Upper lobe of left lung (tissue), 6 donors: ENCODE measurements at regions not wholly inside any gene's neighbourhood (a gene's known extent, or its start where the extent isn't known, plus 50 kb on each side); places are given as distances from the start of the nearest gene placed in this dataset.

ENCODE experiments used
- ATAC-seq, 2 donors: fragments of 200-7000 bp; cut with Tn5 transposase; one replicate each; pipeline ENCODE4 v1.9.1; 2022; ENCODE audit warnings: mild to moderate bottlenecking in 2 of 2, moderate library complexity in 2 of 2; ENCODE audit not compliant: low FRiP score in 2 of 2
- DNase-seq, 2 donors: peaks; one replicate each; pipeline ENCODE4 v3.0.0-alpha.2; 2019 to 2020
- H3K27ac ChIP-seq, 4 donors: fragments of 200-600 bp; sonication (generic); one replicate each; pipeline ENCODE4 v1.5.1; 2016 to 2019
- H3K27me3 ChIP-seq, 4 donors: fragments of 200-600 bp; sonication (generic); one replicate each; pipeline ENCODE4 v1.5.1; 2017 to 2019
- H3K36me3 ChIP-seq, 4 donors: fragments of 200-600 bp; sonication (generic); one replicate each; pipeline ENCODE4 v1.5.1; 2016 to 2019
- H3K4me1 ChIP-seq, 4 donors: fragments of 200-600 bp; sonication (generic); one replicate each; pipeline ENCODE4 v1.5.1; 2018 to 2019
- H3K4me3 ChIP-seq, 4 donors: fragments of 200-600 bp; sonication (generic); one replicate each; pipeline ENCODE4 v1.5.1; 2017 to 2019; ENCODE audit warnings: mild to moderate bottlenecking in 2 of 4, moderate library complexity in 1 of 4
- H3K9me3 ChIP-seq, 4 donors: fragments of 200-600 bp; sonication (generic); one replicate each; pipeline ENCODE4 v1.5.1; 2018 to 2019
- EP300 ChIP-seq, 4 donors: sonication (generic); formaldehyde crosslinking; IDR thresholded peaks; one replicate each; pipeline ENCODE4 v1.5.1; 2017; ENCODE audit warnings: antibody characterized with exemption in 4 of 4, control low read depth in 2 of 4
- POLR2A ChIP-seq, 4 donors: fragments of 450-650 bp; IDR thresholded peaks; one replicate each; pipeline ENCODE4 v1.5.1; 2016 to 2017; ENCODE audit warnings: antibody characterized with exemption in 4 of 4, mild to moderate bottlenecking in 2 of 4
- POLR2AphosphoS5 ChIP-seq, 2 donors: sonication (generic); formaldehyde crosslinking; IDR thresholded peaks; one replicate each; pipeline ENCODE4 v1.5.1; 2017; ENCODE audit warnings: antibody characterized with exemption in 2 of 2
- WGBS, 2 donors: methylation state at CpG; one replicate each; pipeline ENCODE4 v1.1.5; 2017 to 2018; 5-methylcytosine and 5-hydroxymethylcytosine counted together
- TF ChIP-seq, protein P1 (sequence below), 6 experiments: fragments of 450-650 bp in 4 of 6; fragments of 200-600 bp in 2 of 6; sonication (generic) in 2 of 6; IDR thresholded peaks; one replicate each; pipeline ENCODE4 v1.5.1; 2016 to 2019; ENCODE audit warnings: antibody characterized with exemption in 6 of 6
- donor health status: DM: no; HTN: no; CAD: no; lungs with moderate emphysema.
- donor health status: DM: no; HTN: yes; CAD: no; lungs with severe emphysema.

- no peaks in the 10 kb centered on the region for H3K4me1 ChIP-seq
- no peaks in the 10 kb centered on the region for H3K36me3 ChIP-seq
- TF ChIP-seq POLR2AphosphoS5 (IDR thresholded peaks at IDR 0.05) (no peak), POLR2A (IDR thresholded peaks at IDR 0.05) (no peak), EP300 (IDR thresholded peaks at IDR 0.05) (no peak)
- TF ChIP-seq, protein P1, sequence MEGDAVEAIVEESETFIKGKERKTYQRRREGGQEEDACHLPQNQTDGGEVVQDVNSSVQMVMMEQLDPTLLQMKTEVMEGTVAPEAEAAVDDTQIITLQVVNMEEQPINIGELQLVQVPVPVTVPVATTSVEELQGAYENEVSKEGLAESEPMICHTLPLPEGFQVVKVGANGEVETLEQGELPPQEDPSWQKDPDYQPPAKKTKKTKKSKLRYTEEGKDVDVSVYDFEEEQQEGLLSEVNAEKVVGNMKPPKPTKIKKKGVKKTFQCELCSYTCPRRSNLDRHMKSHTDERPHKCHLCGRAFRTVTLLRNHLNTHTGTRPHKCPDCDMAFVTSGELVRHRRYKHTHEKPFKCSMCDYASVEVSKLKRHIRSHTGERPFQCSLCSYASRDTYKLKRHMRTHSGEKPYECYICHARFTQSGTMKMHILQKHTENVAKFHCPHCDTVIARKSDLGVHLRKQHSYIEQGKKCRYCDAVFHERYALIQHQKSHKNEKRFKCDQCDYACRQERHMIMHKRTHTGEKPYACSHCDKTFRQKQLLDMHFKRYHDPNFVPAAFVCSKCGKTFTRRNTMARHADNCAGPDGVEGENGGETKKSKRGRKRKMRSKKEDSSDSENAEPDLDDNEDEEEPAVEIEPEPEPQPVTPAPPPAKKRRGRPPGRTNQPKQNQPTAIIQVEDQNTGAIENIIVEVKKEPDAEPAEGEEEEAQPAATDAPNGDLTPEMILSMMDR (IDR thresholded peaks at IDR 0.05), result no peak
- H3K9me3 ChIP-seq, result no peaks in the 10 kb centered on the region
- ATAC-seq, result peak in 1 of 2 donors; percentile 22
- 88 to 91% methylated on average over 1 to 6 of the region's 6 CpGs for WGBS, 2 donors
- no peak for DNase-seq
- H3K27ac ChIP-seq, result no peak overlapping the region
- no peaks in the 10 kb centered on the region for H3K27me3 ChIP-seq
- no peak overlapping the region for H3K4me3 ChIP-seq
Observed at GRCh38 chr13:89541091-89542030, 1806.1 kb upstream of the MIR17HG start.

DNA sequence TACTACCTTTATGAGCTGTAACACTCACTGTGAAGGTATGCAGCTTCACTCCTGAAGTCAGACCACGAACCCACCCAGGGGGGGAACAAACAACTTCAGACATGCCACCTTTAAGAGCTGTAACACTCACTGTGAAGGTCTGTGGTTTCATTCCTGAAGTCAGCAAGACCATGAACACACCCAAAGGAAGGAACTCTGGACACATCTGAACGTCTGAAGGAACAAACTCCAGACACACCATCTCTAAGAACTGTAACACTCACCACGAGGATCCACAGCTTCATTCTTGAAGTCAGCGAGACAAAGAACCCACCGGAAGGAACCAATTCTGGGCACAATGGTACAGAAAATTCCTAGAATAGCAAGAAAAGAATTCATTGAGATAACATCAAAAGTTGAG is 1796.5 kb upstream of the MIR17HG start:
- Histone ChIP-seq H3K9me3 (no peaks in the 10 kb centered on the region), H3K4me3 (no peak overlapping the region), H3K4me1 (no peaks in the 10 kb centered on the region), H3K36me3 (no peaks in the 10 kb centered on the region), H3K27me3 (no peaks in the 10 kb centered on the region), H3K27ac (no peak overlapping the region)
- DNase-seq (no peak), ATAC-seq (no peak)
- 63 to 80% methylated on average over 5 of the region's 5 CpGs for WGBS, 2 donors
- no peak for TF ChIP-seq EP300 (IDR thresholded peaks at IDR 0.05)
- TF ChIP-seq, protein P1 (IDR thresholded peaks at IDR 0.05), result no peak
- no peak for TF ChIP-seq POLR2AphosphoS5 (IDR thresholded peaks at IDR 0.05)
- no peak for TF ChIP-seq POLR2A (IDR thresholded peaks at IDR 0.05)

- ATAC-seq (no peak), DNase-seq (no peak)
- TF ChIP-seq POLR2A (IDR thresholded peaks at IDR 0.05) (no peak), EP300 (IDR thresholded peaks at IDR 0.05) (no peak), POLR2AphosphoS5 (IDR thresholded peaks at IDR 0.05) (no peak)
- TF ChIP-seq, protein P1 (IDR thresholded peaks at IDR 0.05), result no peak
- Histone ChIP-seq H3K4me1 (no peaks in the 10 kb centered on the region), H3K4me3 (no peak overlapping the region), H3K36me3 (no peaks in the 10 kb centered on the region), H3K27ac (no peak overlapping the region), H3K27me3 (no peaks in the 10 kb centered on the region), H3K9me3 (no peaks in the 10 kb centered on the region)
- 47 to 48% methylated on average over 1 of the region's 1 CpG for WGBS, 2 donors
Observed at GRCh38 chr13:89554801-89555200, 1792.7 kb upstream of the MIR17HG start.

DNA sequence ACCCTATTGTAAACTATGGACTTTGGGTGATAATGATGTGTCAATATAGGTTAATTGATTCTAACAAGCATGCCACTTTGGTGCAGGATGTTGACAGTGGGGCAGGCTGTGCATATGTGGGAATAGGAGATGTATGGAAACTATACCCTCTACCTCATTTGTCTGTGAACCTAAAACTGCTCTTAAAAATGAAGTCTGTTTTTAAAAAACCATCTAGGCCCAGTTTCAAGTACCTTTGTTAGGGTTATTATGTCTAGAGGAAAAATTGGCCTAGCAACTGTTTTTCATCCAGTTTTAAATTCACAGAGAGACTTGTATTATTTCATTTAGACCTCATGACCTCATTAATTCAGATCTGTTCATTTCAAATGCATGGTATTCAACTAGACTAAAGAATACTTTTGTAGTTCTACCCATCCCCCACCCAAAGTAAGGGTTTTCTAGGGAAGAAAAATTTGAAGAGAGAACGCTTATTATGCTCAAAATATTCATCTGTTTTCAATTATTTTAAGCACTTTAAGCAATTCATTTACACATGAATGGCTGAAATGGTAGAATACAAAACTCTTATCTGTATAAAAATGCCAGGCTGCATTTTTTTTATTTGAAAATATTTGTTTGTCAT is 1781.9 kb upstream of the MIR17HG start:
- ATAC-seq, result no peak
- no peak overlapping the region for H3K27ac ChIP-seq
- TF ChIP-seq EP300 (IDR thresholded peaks at IDR 0.05) (no peak), POLR2AphosphoS5 (IDR thresholded peaks at IDR 0.05) (no peak), POLR2A (IDR thresholded peaks at IDR 0.05) (no peak)
- TF ChIP-seq, protein P1 (IDR thresholded peaks at IDR 0.05), result no peak
- DNase-seq, result no peak
- no peaks in the 10 kb centered on the region for H3K27me3 ChIP-seq
- H3K4me3 ChIP-seq, result no peak overlapping the region
- no peaks in the 10 kb centered on the region for H3K9me3 ChIP-seq
- H3K36me3 ChIP-seq, result no peaks in the 10 kb centered on the region
- H3K4me1 ChIP-seq, result no peaks in the 10 kb centered on the region
- WGBS, 2 donors, result 87 to 88% methylated on average over 1 of the region's 1 CpG
